ENCODE measurements at regions not wholly inside any gene's neighbourhood (a gene's known extent, or its start where the extent isn't known, plus 50 kb on each side); places are given as distances from the start of the nearest gene placed in this dataset.
"Not testable (repeated sequence)": the region's sequence is repeated elsewhere in the genome, so short reads cannot be mapped to it uniquely, and the experiment has no call there.

DNA sequence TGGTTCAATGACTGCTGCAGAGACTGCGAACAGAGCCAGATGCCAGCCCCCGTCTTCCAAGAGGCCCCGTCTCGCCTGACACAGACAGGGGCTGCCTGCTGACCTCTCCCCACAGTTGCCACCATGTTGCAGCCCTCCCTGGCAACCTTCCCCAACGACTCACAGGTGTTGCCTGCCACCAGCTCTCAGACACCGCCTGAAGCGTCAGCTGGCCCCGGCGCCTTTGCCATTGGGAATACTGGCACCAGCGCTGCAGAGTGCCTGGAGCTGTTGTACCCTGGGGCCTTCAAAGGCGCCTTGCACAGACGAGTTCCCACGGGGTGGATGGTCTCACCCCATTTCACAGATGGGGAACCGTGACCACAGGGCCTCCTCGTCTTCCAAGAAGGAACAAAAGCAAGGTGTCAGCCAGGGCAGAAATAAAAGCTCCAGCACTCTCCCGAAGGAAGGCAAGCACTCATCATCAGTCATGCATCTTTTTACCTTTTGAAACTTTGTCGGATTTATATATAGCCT, 167.0 kb downstream of the ADSS2 start:
- no peak for DNase-seq (ENCODE audit: insufficient read length, low spot score)
- TF ChIP-seq POLR2A (IDR thresholded peaks at IDR 0.05; ENCODE audit: low read depth, low read length), result no peak
- no peak for FAIRE-seq

DNA sequence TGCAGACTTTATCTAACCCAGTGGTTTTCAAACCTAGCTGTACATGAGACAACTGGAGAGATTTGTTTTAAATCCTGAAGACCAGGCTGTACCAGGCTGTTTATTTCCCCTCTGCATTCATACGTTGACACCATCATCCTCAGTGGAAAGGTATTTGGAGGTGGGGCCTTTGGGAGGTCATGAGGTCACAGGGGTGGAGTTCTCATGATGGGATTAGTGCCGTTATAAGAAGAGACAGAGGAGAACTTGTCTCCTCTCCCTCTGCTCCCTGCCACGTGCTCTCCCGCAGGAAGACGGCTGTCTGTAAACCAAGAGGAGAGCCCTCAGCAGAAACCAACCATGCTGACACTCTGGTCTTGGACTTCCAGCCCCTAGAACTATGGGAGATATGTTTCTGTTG, 165.4 kb downstream of the ADSS2 start:
- DNase-seq (ENCODE audit: insufficient read length, low spot score) (no peak), FAIRE-seq (no peak)
- no peak for TF ChIP-seq POLR2A (IDR thresholded peaks at IDR 0.05; ENCODE audit: low read depth, low read length)

DNA sequence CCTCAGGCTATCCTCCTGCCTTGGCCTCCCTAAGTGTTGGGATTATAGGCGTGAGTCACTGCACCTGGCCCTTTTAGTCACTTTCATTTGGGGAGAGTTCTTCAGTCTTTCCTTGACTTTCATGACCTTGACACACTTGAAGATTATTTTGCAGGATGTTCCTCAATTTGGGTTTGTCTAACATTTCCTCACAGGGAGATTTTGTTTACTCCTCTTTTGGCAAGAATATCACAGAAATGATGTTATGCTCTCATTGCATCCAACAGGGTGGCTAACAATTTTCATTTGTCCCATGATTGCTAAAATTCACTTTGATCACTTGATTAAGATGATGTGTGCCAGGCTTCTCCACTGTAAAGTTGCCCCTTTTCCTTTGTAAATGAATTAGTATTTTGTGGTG, 164.0 kb downstream of the ADSS2 start:
- DNase-seq (ENCODE audit: insufficient read length, low spot score), result no peak
- FAIRE-seq, result no peak
- no peak for TF ChIP-seq POLR2A (IDR thresholded peaks at IDR 0.05; ENCODE audit: low read depth, low read length)

- FAIRE-seq, result no peak
- no peak for DNase-seq (ENCODE audit: insufficient read length, low spot score)
- TF ChIP-seq POLR2A (IDR thresholded peaks at IDR 0.05; ENCODE audit: low read depth, low read length), result no peak
Measured at GRCh38 chr1:244288663-244289062, 163.0 kb downstream of the ADSS2 start.

DNA sequence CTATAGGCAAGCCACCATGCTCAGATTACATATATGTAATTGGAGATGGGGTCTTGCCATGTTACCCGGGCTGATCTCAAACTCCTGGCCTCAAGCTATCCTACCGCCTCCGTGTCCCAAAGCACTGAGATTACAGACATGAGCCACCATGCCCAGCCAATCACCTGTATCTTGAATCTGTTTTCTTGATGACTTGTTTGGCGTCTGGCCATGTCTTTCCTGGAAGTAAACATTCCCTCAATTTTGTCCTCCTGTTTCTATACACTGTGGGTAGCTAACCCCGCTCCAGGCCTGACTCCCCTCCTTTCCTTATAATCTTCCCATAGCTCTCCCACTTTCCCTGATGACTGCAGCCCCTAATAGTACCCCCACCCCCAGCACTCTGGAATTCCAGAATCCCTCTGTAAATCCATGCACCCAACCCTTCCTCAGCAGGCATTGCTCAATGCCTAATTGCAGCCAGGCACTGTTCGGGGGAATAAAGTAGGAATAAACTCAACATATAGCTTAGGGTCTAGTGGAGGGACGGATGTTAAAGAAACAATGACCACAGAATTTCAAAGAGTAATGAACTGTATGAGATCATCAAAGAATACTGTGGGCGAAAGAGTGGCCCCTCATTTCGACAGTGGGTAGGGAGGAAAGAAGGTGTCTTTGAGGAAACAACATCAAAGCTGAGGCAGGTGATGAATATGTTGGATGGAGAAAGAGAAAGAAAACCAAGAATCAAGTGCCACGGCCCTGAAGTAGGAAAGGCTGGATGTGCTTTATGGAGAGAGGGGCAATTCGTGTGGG, 161.5 kb downstream of the ADSS2 start:
- no peak for TF ChIP-seq POLR2A (IDR thresholded peaks at IDR 0.05; ENCODE audit: low read depth, low read length)
- FAIRE-seq (no peak), DNase-seq (ENCODE audit: insufficient read length, low spot score) (no peak)

DNA sequence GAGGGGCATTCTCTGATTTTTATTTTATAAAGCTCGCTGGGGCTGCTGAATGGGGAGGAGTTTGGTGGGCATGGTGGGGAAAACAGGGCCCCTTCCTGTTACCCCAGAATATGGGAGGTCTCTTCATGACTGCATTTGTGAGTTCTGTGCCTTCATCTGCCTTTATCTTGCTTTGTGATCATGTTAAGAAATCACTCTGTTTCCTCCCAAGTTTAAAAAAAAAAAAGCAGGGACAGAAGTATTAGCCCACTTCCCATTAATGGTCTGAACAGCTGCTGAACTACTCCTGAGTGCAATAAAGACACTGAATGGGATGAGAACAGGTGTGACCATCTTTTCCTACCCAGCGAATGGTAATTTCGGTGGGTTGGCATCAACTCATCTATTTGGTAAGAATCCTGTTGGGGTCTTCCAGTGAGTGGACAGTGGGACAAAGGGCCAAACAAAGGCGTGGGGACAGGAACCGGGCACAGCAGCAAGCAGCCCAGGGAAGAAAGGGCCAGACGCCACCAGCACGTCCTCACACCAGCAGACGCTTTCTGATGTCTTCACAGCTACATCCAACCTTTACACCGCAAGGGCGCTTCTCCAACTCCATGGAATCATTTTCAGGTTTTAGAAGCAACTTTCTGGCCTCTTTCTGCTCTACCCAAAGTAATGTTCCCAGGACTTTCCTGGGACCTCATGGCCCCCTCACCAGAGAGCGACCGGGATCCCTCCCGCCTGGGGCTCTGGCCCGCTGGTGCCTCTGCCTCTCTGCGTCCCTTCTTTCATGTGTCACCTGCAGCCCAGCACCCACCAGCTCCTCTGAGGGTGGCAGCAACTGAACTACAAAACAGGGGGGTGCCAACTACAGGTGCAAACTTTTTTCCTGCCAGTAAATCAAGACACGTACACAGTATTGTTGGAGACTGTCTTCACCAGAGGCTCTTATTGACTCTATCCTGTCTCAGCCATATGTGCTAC, 160.2 kb downstream of the ADSS2 start:
- no peak for DNase-seq (ENCODE audit: insufficient read length, low spot score)
- FAIRE-seq, result no peak
- no peak for TF ChIP-seq POLR2A (IDR thresholded peaks at IDR 0.05; ENCODE audit: low read depth, low read length)

DNA sequence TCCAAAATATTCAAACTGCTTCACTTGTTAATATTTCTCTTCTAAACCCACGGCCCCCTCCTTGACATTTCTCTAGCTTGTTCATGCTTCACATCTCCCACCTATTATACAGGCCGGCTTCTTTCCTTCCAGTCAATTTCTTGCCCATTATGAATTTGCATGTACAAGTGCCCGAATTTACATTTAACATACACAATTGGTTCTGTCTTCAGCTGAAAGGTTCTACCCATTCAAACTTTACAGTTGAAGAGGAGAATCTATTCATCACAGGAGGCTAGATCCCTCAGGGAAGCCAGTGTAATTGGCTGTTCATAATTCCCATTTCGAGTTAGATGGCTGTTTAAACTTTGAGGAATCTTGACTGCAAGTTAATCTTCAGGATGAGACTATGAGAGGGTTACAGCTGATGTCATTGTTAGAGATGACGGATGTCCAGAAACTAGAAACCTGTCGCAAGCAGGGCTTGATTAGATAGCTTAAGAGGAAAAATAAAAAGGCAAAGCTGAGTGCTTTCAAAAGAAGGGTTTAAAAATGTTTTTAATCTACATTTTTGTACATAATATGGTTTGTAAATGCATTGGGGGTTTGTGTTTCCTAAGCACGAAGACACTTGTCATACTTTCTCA, 157.0 kb downstream of the ADSS2 start:
- TF ChIP-seq POLR2A (IDR thresholded peaks at IDR 0.05; ENCODE audit: low read depth, low read length), result no peak
- DNase-seq (ENCODE audit: insufficient read length, low spot score) (no peak), FAIRE-seq (no peak)

- FAIRE-seq (no peak), DNase-seq (ENCODE audit: insufficient read length, low spot score) (no peak)
- TF ChIP-seq POLR2A (IDR thresholded peaks at IDR 0.05; ENCODE audit: low read depth, low read length), result no peak
Measured at GRCh38 chr1:244296003-244296402, 155.7 kb downstream of the ADSS2 start.

GRCh38 chr1:244296447-244296846, 155.3 kb downstream of the ADSS2 start:
- DNase-seq (ENCODE audit: insufficient read length, low spot score), result no peak
- FAIRE-seq, result no peak
- TF ChIP-seq POLR2A (IDR thresholded peaks at IDR 0.05; ENCODE audit: low read depth, low read length), result no peak

GRCh38 chr1:244297087-244297486, 154.6 kb downstream of the ADSS2 start:
- DNase-seq (ENCODE audit: insufficient read length, low spot score) (no peak), FAIRE-seq (no peak)
- TF ChIP-seq POLR2A (IDR thresholded peaks at IDR 0.05; ENCODE audit: low read depth, low read length), result no peak

DNA sequence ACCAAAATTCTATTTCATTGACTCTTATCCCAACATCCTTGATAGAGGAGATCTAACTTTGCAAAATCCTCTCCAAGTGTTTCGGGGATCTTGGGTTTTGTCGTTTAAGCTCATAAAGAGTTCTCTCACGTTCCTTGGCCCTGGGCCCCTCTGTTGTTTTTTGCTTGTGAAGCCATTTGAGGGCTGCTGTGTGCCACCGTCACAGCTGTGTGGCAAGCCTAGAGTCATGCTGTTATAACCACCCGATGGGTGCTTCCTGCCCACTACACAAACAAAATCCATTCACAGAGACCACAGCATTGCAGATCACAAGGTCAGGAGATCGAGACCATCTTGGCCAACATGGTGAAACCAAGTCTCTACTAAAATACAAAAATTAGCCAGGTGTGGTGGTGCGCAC, 154.1 kb downstream of the ADSS2 start:
- DNase-seq (ENCODE audit: insufficient read length, low spot score), result no peak
- no peak for FAIRE-seq
- no peak for TF ChIP-seq POLR2A (IDR thresholded peaks at IDR 0.05; ENCODE audit: low read depth, low read length)

GRCh38 chr1:244300029-244300375, 151.7 kb downstream of the ADSS2 start:
- DNase-seq (ENCODE audit: insufficient read length, low spot score); FAIRE-seq: not testable (repeated sequence)

DNA sequence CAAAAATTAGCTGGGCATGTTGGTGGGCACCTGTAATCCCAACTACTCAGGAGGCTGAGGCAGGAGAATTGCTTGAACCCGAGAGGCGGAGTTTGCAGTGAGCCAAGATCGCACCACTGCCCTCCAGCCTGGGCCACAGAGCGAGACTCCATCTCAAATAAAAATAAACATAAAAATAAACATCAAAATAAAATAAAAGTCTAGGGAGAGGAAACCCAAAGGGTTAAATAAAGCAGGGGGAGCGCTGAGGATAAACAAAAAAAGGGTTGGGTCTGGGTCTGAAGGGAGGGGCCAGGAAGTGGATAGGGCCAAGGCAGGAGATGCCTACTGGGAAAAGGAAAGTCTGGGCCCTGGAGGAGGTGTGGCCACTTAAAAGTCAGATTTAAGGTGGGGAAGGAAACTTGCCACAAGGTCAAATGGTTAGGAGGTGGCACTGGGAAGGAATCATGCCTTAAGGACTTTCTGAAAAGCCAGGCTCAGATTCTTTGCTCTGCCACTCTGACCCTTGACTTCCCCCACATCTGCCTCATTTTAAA, 150.0 kb downstream of the ADSS2 start:
- no peak for TF ChIP-seq POLR2A (IDR thresholded peaks at IDR 0.05; ENCODE audit: low read depth, low read length)
- FAIRE-seq (no peak), DNase-seq (ENCODE audit: insufficient read length, low spot score) (no peak)

Data from H54 (cell line).